ENCODE measurements at regions not wholly inside any gene's neighbourhood (a gene's known extent, or its start where the extent isn't known, plus 50 kb on each side); places are given as distances from the start of the nearest gene placed in this dataset.
"Not testable (repeated sequence)": the region's sequence is repeated elsewhere in the genome, so short reads cannot be mapped to it uniquely, and the experiment has no call there.

- not testable (repeated sequence) for TF ChIP-seq CTCF, CBX8 (IDR thresholded peaks at IDR 0.05)
Measured at GRCh38 chr15:32505633-32506032, 50.2 kb upstream of the GOLGA8O start.
